Thoracic aorta (tissue), 2 donors: ENCODE measurements at regions not wholly inside any gene's neighbourhood (a gene's known extent, or its start where the extent isn't known, plus 50 kb on each side); places are given as distances from the start of the nearest gene placed in this dataset.

Source experiments
- ATAC-seq: fragments of 150-250 bp; one replicate; pipeline ENCODE4 v1.8.0; 2017; ENCODE audit warnings: low read depth; ENCODE audit not compliant: insufficient number of reproducible peaks, low FRiP score
- DNase-seq: peaks from one replicate; pipeline ENCODE4 v3.0.0-alpha.2; 2020; ENCODE audit warnings: low spot score
- H3K27ac ChIP-seq, 2 donors: fragments of 200-600 bp; sonication (generic); 1 replicate in 1 of 2; 2 replicates in 1 of 2; pipeline ENCODE4 v1.5.1; 2016; ENCODE audit warnings: mild to moderate bottlenecking in 2 of 2, moderate library complexity in 2 of 2
- H3K27me3 ChIP-seq: fragments of 200-600 bp; sonication (generic); replicated peaks from 2 replicates; pipeline ENCODE4 v1.6.0; 2016; ENCODE audit warnings: mild to moderate bottlenecking; ENCODE audit not compliant: insufficient read depth
- H3K36me3 ChIP-seq: fragments of 200-600 bp; sonication (generic); one replicate; pipeline ENCODE4 v1.5.1; 2016
- H3K4me1 ChIP-seq, 2 donors: fragments of 200-600 bp; sonication (generic); 1 replicate in 1 of 2; 2 replicates in 1 of 2; pipeline versions ENCODE4 v1.5.1 to v1.6.0; 2016; ENCODE audit warnings: low read depth in 2 of 2, mild to moderate bottlenecking in 1 of 2; ENCODE audit not compliant: control insufficient read depth in 1 of 2
- H3K4me3 ChIP-seq: fragments of 200-600 bp; sonication (generic); 2 replicates; pipeline ENCODE4 v1.5.1; 2016; ENCODE audit warnings: mild to moderate bottlenecking
- H3K9me3 ChIP-seq: fragments of 200-600 bp; sonication (generic); 2 replicates; pipeline ENCODE4 v1.5.1; 2016
- CTCF ChIP-seq: fragments of 200-600 bp; sonication (generic); IDR thresholded peaks from one replicate; pipeline ENCODE4 v1.5.1; 2019; ENCODE audit warnings: antibody characterized with exemption

- DNase-seq (no peak), ATAC-seq (no peak)
- Histone ChIP-seq H3K4me3 (no peak overlapping the region), H3K4me1 (no peaks in the 10 kb centered on the region), H3K27ac (no peak overlapping the region), H3K27me3 (no peaks in the 10 kb centered on the region), H3K36me3 (no peaks in the 10 kb centered on the region), H3K9me3 (no peaks in the 10 kb centered on the region)
- no peak for TF ChIP-seq CTCF
Measured at GRCh38 chr12:45651029-45651428, 78.5 kb upstream of the ARID2 start.

GRCh38 chr12:45654002-45654665 lies 75.4 kb upstream of the ARID2 start:
- no peak overlapping the region for H3K27ac ChIP-seq
- H3K4me3 ChIP-seq: no peak overlapping the region
- H3K4me1 ChIP-seq: no peaks in the 10 kb centered on the region
- DNase-seq (no peak), ATAC-seq (no peak)
- H3K9me3 ChIP-seq: no peaks in the 10 kb centered on the region
- TF ChIP-seq CTCF: no peak
- H3K27me3 ChIP-seq: no peaks in the 10 kb centered on the region
- H3K36me3 ChIP-seq: no peaks in the 10 kb centered on the region

DNA sequence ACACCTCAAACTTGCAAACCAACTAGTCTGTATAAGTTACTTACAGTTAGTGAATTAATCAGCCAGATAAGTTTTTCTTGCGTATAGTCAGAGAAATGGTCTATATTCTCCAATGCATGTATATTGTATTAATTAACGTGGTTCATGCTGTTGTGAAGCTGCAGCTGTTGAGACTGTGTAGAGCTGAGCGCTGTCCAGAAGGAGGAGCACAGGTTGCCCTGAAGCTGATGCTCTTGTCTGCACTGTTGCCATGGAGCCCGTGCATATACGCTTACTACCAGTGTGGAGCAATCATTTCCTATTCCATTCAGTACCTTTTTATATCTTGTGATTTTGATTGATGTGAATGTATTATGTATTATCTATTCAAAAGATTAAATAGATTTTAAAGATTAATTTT lies 74.3 kb upstream of the ARID2 start:
- DNase-seq (no peak), ATAC-seq (no peak)
- Histone ChIP-seq H3K4me3 (no peak overlapping the region), H3K4me1 (no peaks in the 10 kb centered on the region), H3K27me3 (no peaks in the 10 kb centered on the region), H3K36me3 (no peaks in the 10 kb centered on the region), H3K27ac (no peak overlapping the region), H3K9me3 (no peaks in the 10 kb centered on the region)
- no peak for TF ChIP-seq CTCF

- Histone ChIP-seq H3K9me3 (no peaks in the 10 kb centered on the region), H3K4me1 (no peaks in the 10 kb centered on the region), H3K4me3 (no peak overlapping the region), H3K27ac (no peak overlapping the region), H3K36me3 (no peaks in the 10 kb centered on the region), H3K27me3 (no peaks in the 10 kb centered on the region)
- no peak for TF ChIP-seq CTCF
- DNase-seq: no peak
- ATAC-seq: no peak
Measured at GRCh38 chr12:45655743-45656142, 73.8 kb upstream of the ARID2 start.

DNA sequence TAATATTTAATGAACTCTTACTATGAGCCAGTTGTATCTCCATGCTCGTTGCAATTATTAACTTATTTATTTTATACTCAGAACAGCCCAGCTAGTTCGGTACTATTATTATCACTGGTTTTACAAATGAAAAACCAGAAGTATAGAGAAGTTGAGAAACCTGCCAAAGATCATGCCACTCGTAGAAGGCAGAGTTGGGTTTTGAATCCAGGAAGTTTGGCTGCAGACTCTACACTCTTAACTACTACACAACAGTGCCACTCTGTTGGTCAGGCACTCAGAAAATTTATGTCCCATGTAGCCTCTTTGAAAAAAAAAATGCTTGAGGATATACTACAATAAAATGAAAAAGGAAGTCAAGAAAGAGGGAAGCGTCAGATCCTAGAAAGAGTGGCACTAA lies 71.5 kb upstream of the ARID2 start:
- DNase-seq: no peak
- no peak overlapping the region for H3K4me3 ChIP-seq
- no peaks in the 10 kb centered on the region for H3K9me3 ChIP-seq
- ATAC-seq: no peak
- no peaks in the 10 kb centered on the region for H3K4me1 ChIP-seq
- no peaks in the 10 kb centered on the region for H3K36me3 ChIP-seq
- H3K27ac ChIP-seq: no peak overlapping the region
- no peaks in the 10 kb centered on the region for H3K27me3 ChIP-seq
- TF ChIP-seq CTCF: no peak
